ENCODE measurements at regions not wholly inside any gene's neighbourhood (a gene's known extent, or its start where the extent isn't known, plus 50 kb on each side); places are given as distances from the start of the nearest gene placed in this dataset.

DNA sequence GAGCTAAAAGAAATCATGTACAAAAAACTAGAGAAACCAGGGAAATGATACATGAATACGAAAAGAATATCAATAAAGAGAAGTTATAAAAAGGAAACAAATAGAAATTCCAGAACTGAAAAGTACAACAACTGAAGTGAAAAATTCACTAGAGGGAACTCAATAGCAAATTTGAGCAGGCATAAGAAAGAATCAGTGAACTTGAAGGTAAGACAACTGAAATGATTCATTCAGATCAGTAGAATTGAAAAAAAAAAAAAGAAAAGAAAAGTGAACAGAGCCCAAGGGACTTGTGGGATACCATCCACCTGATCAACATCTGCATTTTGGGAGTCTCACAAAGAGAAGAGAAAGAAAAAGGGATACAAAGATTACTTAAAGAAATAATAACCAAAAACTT, 78.3 kb downstream of the HHEX start:
- no peak overlapping the region for H3K18ac ChIP-seq (ENCODE audit: low read depth, low read length)
- H3K9me3 ChIP-seq (ENCODE audit: control insufficient read depth, insufficient read depth, low read length), result no peaks in the 10 kb centered on the region; the same call in 1 of the 2 replicates
- H2BK15ac ChIP-seq (ENCODE audit: low read depth, low read length), result no peak overlapping the region
- no peaks in the 10 kb centered on the region for H3K79me1 ChIP-seq (ENCODE audit: low read depth in 1 of 2, low read length in 2 of 2)
- H2BK120ac ChIP-seq (ENCODE audit: low read depth, low read length), result no peak overlapping the region
- no peak for DNase-seq
- no peak overlapping the region for H4K91ac ChIP-seq (ENCODE audit: insufficient read depth, low read depth, low read length)
- WGBS, 2 experiments (ENCODE audit: extremely low coverage in 2 of 2, insufficient read length in 1 of 2), result no CpG with 5 or more reads among the region's 1 CpG
- ATAC-seq (ENCODE audit: low read depth), result no peak
- H3K27ac ChIP-seq (ENCODE audit: insufficient read depth, low read length), result no peak overlapping the region
- H3K9me1 ChIP-seq (ENCODE audit: insufficient read depth, low read length), result no peaks in the 10 kb centered on the region
- H2AK9ac ChIP-seq (replicated peaks; ENCODE audit: low read depth, low read length, poor library complexity), result no peak overlapping the region
- no TSS peak for BruUV-seq (replicated peaks)
- no peaks in the 10 kb centered on the region for H4K20me1 ChIP-seq (ENCODE audit: insufficient read depth, low read length)
- in situ Hi-C loops (cut with MboI; ENCODE audit: low sequenced_read_pairs), result no loop called here
- H3K56ac ChIP-seq (ENCODE audit: extremely low read depth, insufficient read depth, low read length), result no peak overlapping the region
- no peak overlapping the region for H3K4me3 ChIP-seq (ENCODE audit: insufficient read depth, low read depth, low read length)
- TF ChIP-seq RFX5 (IDR thresholded peaks at IDR 0.05; ENCODE audit: low read depth, low read length) (no peak), MXI1 (IDR thresholded peaks at IDR 0.05; ENCODE audit: borderline replicate concordance, low read depth, low read length) (no peak), RCOR1 (IDR thresholded peaks at IDR 0.05; ENCODE audit: insufficient replicate concordance, low read length) (no peak), CHD1 (IDR thresholded peaks at IDR 0.05; ENCODE audit: low read depth, low read length) (no peak), BHLHE40 (IDR thresholded peaks at IDR 0.05; ENCODE audit: low read depth, low read length) (no peak), RAD21 (IDR thresholded peaks at IDR 0.05; ENCODE audit: low read length) (no peak)
- TF ChIP-seq, protein P1, sequence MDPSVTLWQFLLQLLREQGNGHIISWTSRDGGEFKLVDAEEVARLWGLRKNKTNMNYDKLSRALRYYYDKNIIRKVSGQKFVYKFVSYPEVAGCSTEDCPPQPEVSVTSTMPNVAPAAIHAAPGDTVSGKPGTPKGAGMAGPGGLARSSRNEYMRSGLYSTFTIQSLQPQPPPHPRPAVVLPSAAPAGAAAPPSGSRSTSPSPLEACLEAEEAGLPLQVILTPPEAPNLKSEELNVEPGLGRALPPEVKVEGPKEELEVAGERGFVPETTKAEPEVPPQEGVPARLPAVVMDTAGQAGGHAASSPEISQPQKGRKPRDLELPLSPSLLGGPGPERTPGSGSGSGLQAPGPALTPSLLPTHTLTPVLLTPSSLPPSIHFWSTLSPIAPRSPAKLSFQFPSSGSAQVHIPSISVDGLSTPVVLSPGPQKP (IDR thresholded peaks at IDR 0.05; ENCODE audit: borderline replicate concordance, low read depth, low read length), result no peak
- TF ChIP-seq, protein P2, sequence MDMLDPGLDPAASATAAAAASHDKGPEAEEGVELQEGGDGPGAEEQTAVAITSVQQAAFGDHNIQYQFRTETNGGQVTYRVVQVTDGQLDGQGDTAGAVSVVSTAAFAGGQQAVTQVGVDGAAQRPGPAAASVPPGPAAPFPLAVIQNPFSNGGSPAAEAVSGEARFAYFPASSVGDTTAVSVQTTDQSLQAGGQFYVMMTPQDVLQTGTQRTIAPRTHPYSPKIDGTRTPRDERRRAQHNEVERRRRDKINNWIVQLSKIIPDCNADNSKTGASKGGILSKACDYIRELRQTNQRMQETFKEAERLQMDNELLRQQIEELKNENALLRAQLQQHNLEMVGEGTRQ (IDR thresholded peaks at IDR 0.05; ENCODE audit: low read depth, low read length), result no peak
- no peak overlapping the region for H2BK5ac ChIP-seq (ENCODE audit: low read depth, low read length, poor library complexity, severe bottlenecking)
- H3K14ac ChIP-seq (replicated peaks; ENCODE audit: low read depth, low read length), result no peak overlapping the region
- H3K9ac ChIP-seq (ENCODE audit: low read depth, low read length), result no peak overlapping the region
- ChIA-PET CTCF (no interaction called here), POLR2A (ENCODE audit: unreplicated experiment) (no interaction called here)
- intact Hi-C loops (cut with micrococcal nuclease), result no loop called here
- H3K4me2 ChIP-seq (ENCODE audit: low read depth, low read length), result no peak overlapping the region
- no peak overlapping the region for H2AFZ ChIP-seq (replicated peaks; ENCODE audit: low read length, poor library complexity)
- H4K5ac ChIP-seq (ENCODE audit: low read depth, low read length), result no peak overlapping the region
- dilution Hi-C loops (cut with HindIII; ENCODE audit: low sequenced_read_pairs, unreplicated experiment), result no loop called here
- H4K8ac ChIP-seq (ENCODE audit: low read depth in 2 of 2, low read length in 2 of 2), result no peak overlapping the region
- no peak overlapping the region for H3K4ac ChIP-seq (ENCODE audit: low read depth, low read length)
- no peaks in the 10 kb centered on the region; the same call in 1 of the 2 replicates for H3K4me1 ChIP-seq (ENCODE audit: control insufficient read depth, insufficient read depth, low read length)
- H2BK20ac ChIP-seq (ENCODE audit: low read depth, low read length), result no peak overlapping the region
- H2AK5ac ChIP-seq (ENCODE audit: low read depth, low read length), result no peak overlapping the region
- no peaks in the 10 kb centered on the region for H3K36me3 ChIP-seq (ENCODE audit: control insufficient read depth, insufficient read depth, low read length)
- H3K23ac ChIP-seq (ENCODE audit: low read depth, low read length), result no peak overlapping the region
- H3K27me3 ChIP-seq (ENCODE audit: control insufficient read depth, insufficient read depth, low read length), result no peaks in the 10 kb centered on the region

Data from IMR-90 (cell line).